ENCODE measurements at regions not wholly inside any gene's neighbourhood (a gene's known extent, or its start where the extent isn't known, plus 50 kb on each side); places are given as distances from the start of the nearest gene placed in this dataset.

- TF ChIP-seq CTCF (IDR thresholded peaks at IDR 0.05) (no peak), POLR2A (IDR thresholded peaks at IDR 0.05) (no peak), EP300 (IDR thresholded peaks at IDR 0.05) (no peak)
These were observed 303.4 kb downstream of the XPNPEP1 start for GRCh38 chr10:109619914-109620313.

All from tibial nerve (tissue), 4 donors.